Omental fat pad (tissue), 3 donors: ENCODE measurements at regions not wholly inside any gene's neighbourhood (a gene's known extent, or its start where the extent isn't known, plus 50 kb on each side); places are given as distances from the start of the nearest gene placed in this dataset.
"Not testable (repeated sequence)": the region's sequence is repeated elsewhere in the genome, so short reads cannot be mapped to it uniquely, and the experiment has no call there.

Experiments
- ATAC-seq: fragments of 150-250 bp; one replicate; pipeline ENCODE4 v1.9.1; 2016; ENCODE audit warnings: mild to moderate bottlenecking, moderate library complexity; ENCODE audit not compliant: low FRiP score
- DNase-seq: peaks from one replicate; pipeline ENCODE4 v3.0.0-alpha.2; 2019; ENCODE audit warnings: low spot score
- CTCF ChIP-seq, 3 donors: fragments of 450-650 bp; IDR thresholded peaks; one replicate each; pipeline ENCODE4 v1.5.1; 2016 to 2017; ENCODE audit warnings: antibody characterized with exemption in 3 of 3, mild to moderate bottlenecking in 3 of 3, moderate library complexity in 2 of 3

DNA sequence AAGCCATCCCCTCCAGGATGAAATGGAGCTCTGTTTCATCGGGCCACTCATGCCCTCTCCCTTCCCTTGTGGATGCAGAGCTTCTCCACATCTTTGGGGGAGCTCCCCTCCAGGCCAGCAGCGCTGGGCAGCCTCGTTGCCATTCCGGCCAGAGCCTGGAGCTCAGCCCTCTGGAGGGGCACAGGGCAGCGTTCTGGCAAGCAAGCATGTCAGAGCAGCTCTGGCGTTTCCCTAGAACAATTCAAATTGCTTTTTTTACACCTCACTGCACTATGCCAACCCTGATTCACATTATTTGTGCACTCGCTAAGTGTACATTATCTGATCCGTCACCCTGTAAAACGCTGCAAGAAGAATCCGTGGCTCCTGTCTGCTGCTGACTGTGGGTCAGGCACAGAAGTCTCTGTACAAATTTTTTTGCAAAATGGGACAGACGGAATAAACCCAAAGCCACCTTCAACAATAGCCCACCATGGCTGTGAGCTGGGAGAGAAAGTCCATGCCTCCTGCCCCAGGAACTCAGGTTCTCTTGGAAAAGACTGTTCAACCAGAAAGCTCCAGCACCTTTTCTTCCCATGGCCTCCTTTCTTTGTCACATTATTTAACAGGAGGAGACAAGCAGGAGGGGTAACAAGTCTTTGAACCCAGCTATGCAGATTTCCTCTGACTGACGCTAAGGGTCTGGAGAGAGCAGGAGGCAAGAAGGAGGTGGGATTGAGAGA, 139.5 kb upstream of the CADM1 start:
- TF ChIP-seq CTCF (IDR thresholded peaks at IDR 0.05) = no peak
- DNase-seq (no peak), ATAC-seq (no peak)

DNA sequence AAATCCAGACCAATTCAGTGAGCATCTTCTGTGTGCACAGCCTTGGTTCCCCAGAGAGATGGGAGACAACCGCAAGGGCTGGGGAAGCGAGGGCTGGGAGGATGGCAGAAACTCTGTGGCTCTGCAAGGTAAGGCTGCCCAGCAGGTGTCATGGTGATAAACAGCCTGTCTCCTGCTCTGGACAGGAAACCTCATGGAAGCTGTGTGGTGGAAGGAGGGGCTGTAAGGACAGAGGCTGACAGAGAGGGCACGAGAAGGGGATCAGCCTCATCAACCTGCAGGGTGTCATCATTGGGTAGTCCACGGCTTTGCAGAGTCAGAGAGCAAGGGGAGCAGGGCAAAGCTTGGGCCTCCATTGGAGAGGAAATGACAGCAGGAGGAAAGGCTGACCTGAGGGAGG, 138.4 kb upstream of the CADM1 start:
- TF ChIP-seq CTCF (IDR thresholded peaks at IDR 0.05) = no peak
- DNase-seq (no peak), ATAC-seq (no peak)

DNA sequence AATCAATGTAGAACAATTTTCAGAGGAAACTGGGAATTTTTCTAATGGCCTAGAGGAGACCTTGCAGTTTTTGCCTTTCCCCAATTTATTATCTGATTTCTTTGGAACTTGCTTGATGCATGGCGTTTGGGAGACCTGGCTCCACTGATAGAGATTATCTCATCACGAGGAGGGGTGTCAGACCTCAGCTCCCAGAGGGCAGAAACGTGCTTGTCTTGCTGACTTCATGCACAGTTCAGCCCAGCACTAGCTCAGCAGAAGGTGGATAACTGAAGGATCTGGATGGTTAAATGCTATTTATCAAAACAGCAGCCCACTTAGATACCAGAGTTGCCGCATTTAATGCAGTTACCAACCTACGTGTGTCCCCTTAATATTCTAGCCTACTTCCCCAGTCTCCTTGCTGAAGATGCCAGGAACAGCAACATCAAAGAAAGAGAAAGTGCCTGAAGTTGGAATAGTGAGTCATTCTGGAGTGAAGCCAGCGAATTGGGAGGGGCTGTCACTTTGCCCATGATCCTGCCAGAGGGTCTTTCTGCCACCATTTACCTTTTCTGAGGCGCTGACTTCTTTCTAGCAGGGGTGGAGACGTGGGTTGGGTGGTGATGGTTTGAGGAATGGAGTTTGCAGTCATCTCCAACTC, 133.5 kb upstream of the CADM1 start:
- ATAC-seq (no peak), DNase-seq (no peak)
- TF ChIP-seq CTCF (IDR thresholded peaks at IDR 0.05) = no peak

DNA sequence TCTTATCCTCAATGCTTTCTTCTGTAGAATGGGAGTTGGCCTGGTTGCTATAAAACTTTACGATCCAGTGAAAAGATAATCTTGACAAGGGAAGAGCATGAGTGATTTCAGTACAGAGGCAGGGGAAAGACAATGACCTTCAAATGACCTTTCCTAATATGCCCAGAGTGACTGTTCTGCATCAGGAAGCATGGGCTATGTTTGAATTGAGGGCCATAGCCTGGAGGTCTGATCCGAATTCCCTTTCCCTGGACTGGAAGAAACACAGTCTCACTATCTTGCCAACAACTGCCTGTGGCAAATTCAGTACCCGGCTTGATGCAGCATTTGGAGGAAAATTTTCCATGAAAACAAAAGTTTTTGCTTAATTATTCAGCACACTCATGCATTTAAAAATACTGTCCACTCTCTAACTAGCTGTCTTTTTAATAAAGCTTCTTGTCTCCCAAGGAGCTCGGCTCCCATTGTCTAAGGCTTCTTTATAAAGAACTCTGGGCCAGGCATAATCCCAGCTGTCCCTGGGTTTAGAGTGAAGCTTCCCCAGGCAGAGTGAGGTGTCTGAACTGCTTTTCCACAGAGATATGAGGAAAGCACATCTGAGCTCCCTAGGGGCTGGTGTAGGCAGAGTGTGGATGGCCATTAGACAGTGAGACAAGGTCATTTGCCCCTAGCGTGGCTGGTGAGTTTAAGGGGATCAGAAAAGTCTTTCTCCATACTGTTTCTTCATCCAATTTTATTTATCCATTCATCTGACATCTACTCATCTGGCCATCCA, 132.7 kb upstream of the CADM1 start:
- no peak for DNase-seq
- TF ChIP-seq CTCF (IDR thresholded peaks at IDR 0.05) = no peak
- ATAC-seq = no peak

GRCh38 chr11:115633977-115634376, 129.8 kb upstream of the CADM1 start:
- ATAC-seq, DNase-seq: not testable (repeated sequence)

GRCh38 chr11:115632061-115632460, 127.8 kb upstream of the CADM1 start:
- no peak for DNase-seq
- TF ChIP-seq CTCF (IDR thresholded peaks at IDR 0.05) = no peak
- ATAC-seq = no peak

GRCh38 chr11:115631609-115632008, 127.4 kb upstream of the CADM1 start:
- TF ChIP-seq CTCF (IDR thresholded peaks at IDR 0.05) = no peak
- DNase-seq (no peak), ATAC-seq (no peak)
